MCF 10A (cell line): ENCODE measurements at regions not wholly inside any gene's neighbourhood (a gene's known extent, or its start where the extent isn't known, plus 50 kb on each side); places are given as distances from the start of the nearest gene placed in this dataset.
"Not testable (repeated sequence)": the region's sequence is repeated elsewhere in the genome, so short reads cannot be mapped to it uniquely, and the experiment has no call there.

ENCODE experiments used
- BruUV-seq: library from RNA; stranded (reverse); fragments of 400-500 nt; replicated peaks from 2 replicates; lab custom pipeline; 2021; lab: Mats Ljungman, UMichigan
- CTCF ChIA-PET: fragments of 300-600 bp; sonication (Branson Sonifier 250); formaldehyde crosslinking; extraction: SDS; loops from one replicate; lab custom pipeline; 2021; ENCODE audit warnings: antibody characterized with exemption, inconsistent platforms; lab: Yijun Ruan, JAX
- POLR2A ChIA-PET: fragments of 300-600, 350-650 bp; sonication (Branson Sonifier 250); formaldehyde crosslinking; extraction: SDS; loops from one replicate; lab custom pipeline; 2020; ENCODE audit warnings: antibody characterized with exemption, inconsistent platforms; lab: Yijun Ruan, JAX
- DNase-seq: peaks from one replicate; pipeline ENCODE4 v3.0.0-alpha.2; 2018; ENCODE audit not compliant: unreplicated experiment
- H3K27ac Mint-ChIP-seq: one replicate; pipeline ENCODE4 v1.8.0; 2022; ENCODE audit warnings: mild to moderate bottlenecking, low read depth, mixed read lengths; ENCODE audit not compliant: unreplicated experiment
- H3K27me3 Mint-ChIP-seq: one replicate; pipeline ENCODE4 v1.8.0; 2022; ENCODE audit warnings: mixed read lengths; ENCODE audit not compliant: insufficient read depth, unreplicated experiment
- H3K36me3 Mint-ChIP-seq: one replicate; pipeline ENCODE4 v1.8.0; 2022; ENCODE audit warnings: mild to moderate bottlenecking, moderate library complexity, mixed read lengths; ENCODE audit not compliant: insufficient read depth, unreplicated experiment
- H3K4me1 Mint-ChIP-seq: one replicate; pipeline ENCODE4 v1.8.0; 2022; ENCODE audit warnings: mixed read lengths; ENCODE audit not compliant: insufficient read depth, unreplicated experiment
- H3K4me3 Mint-ChIP-seq: one replicate; pipeline ENCODE4 v1.8.0; 2022; ENCODE audit warnings: mild to moderate bottlenecking, moderate library complexity, mixed read lengths; ENCODE audit not compliant: unreplicated experiment
- H3K9me3 Mint-ChIP-seq: one replicate; pipeline ENCODE4 v1.8.0; 2022; ENCODE audit warnings: mixed read lengths; ENCODE audit not compliant: unreplicated experiment
- CTCF ChIP-seq: fragments of 200-600 bp; IDR thresholded peaks from one replicate; pipeline ENCODE4 v1.8.0; 2022; ENCODE audit warnings: antibody characterized with exemption, mild to moderate bottlenecking; ENCODE audit not compliant: unreplicated experiment
- intact Hi-C: fragments of 100-400 bp; cut with micrococcal nuclease; formaldehyde crosslinking; loops from 2 replicates; pipeline ENCODE4 v1.14.1; 2022

- H3K27me3 Mint-ChIP-seq: peaks cover 13% of the 10 kb centered on the region
- intact Hi-C loops: no loop called here
- ChIA-PET CTCF (no interaction called here), POLR2A (no interaction called here)
- no peak overlapping the region for H3K4me3 Mint-ChIP-seq
- H3K36me3 Mint-ChIP-seq: no peaks in the 10 kb centered on the region
- no peak for TF ChIP-seq CTCF
- no peaks in the 10 kb centered on the region for H3K9me3 Mint-ChIP-seq
- H3K4me1 Mint-ChIP-seq: no peaks in the 10 kb centered on the region
- no peak for DNase-seq
- no peak overlapping the region for H3K27ac Mint-ChIP-seq
- BruUV-seq: no TSS peak
Observed at GRCh38 chr4:3598695-3599227, 66.5 kb upstream of the LRPAP1 start.

- H3K9me3 Mint-ChIP-seq, BruUV-seq, DNase-seq, H3K4me3 Mint-ChIP-seq, POLR2A ChIA-PET, intact Hi-C loops, CTCF ChIA-PET, H3K4me1 Mint-ChIP-seq, H3K27ac Mint-ChIP-seq, H3K36me3 Mint-ChIP-seq: not testable (repeated sequence)
- H3K27me3 Mint-ChIP-seq: peaks cover 21% of the 10 kb centered on the region
Observed at GRCh38 chr4:3597896-3598505, 65.8 kb upstream of the LRPAP1 start.

- peaks cover 29% of the 10 kb centered on the region for H3K27me3 Mint-ChIP-seq
- H3K9me3 Mint-ChIP-seq, H3K36me3 Mint-ChIP-seq, H3K4me3 Mint-ChIP-seq, H3K27ac Mint-ChIP-seq, BruUV-seq, CTCF ChIA-PET, DNase-seq, H3K4me1 Mint-ChIP-seq, POLR2A ChIA-PET, intact Hi-C loops: not testable (repeated sequence)
Observed at GRCh38 chr4:3596957-3597733, 64.9 kb upstream of the LRPAP1 start.

- H3K4me3 Mint-ChIP-seq, intact Hi-C loops, H3K27ac Mint-ChIP-seq, H3K36me3 Mint-ChIP-seq, H3K9me3 Mint-ChIP-seq, DNase-seq, BruUV-seq, H3K4me1 Mint-ChIP-seq, POLR2A ChIA-PET, CTCF ChIA-PET: not testable (repeated sequence)
- peaks cover 40% of the 10 kb centered on the region for H3K27me3 Mint-ChIP-seq
Observed at GRCh38 chr4:3595627-3596291, 63.5 kb upstream of the LRPAP1 start.

- BruUV-seq, H3K9me3 Mint-ChIP-seq, intact Hi-C loops, DNase-seq, H3K4me1 Mint-ChIP-seq, POLR2A ChIA-PET, CTCF ChIA-PET, H3K4me3 Mint-ChIP-seq, H3K27ac Mint-ChIP-seq, H3K36me3 Mint-ChIP-seq: not testable (repeated sequence)
- peaks cover 41% of the 10 kb centered on the region for H3K27me3 Mint-ChIP-seq
Observed at GRCh38 chr4:3594751-3595150, 62.5 kb upstream of the LRPAP1 start.

GRCh38 chr4:3589946-3590924, 58.0 kb upstream of the LRPAP1 start:
- POLR2A ChIA-PET, H3K4me1 Mint-ChIP-seq, H3K27ac Mint-ChIP-seq, CTCF ChIA-PET, H3K36me3 Mint-ChIP-seq, H3K9me3 Mint-ChIP-seq, H3K4me3 Mint-ChIP-seq, intact Hi-C loops, DNase-seq, BruUV-seq: not testable (repeated sequence)
- H3K27me3 Mint-ChIP-seq: peaks cover 52% of the 10 kb centered on the region

- POLR2A ChIA-PET, DNase-seq, BruUV-seq, intact Hi-C loops, CTCF ChIA-PET, H3K4me3 Mint-ChIP-seq, H3K4me1 Mint-ChIP-seq, H3K9me3 Mint-ChIP-seq, H3K36me3 Mint-ChIP-seq, H3K27ac Mint-ChIP-seq: not testable (repeated sequence)
- peaks cover 45% of the 10 kb centered on the region for H3K27me3 Mint-ChIP-seq
Observed at GRCh38 chr4:3589379-3589778, 57.2 kb upstream of the LRPAP1 start.
